IgD-negative memory B cell (primary cell): ENCODE measurements at regions not wholly inside any gene's neighbourhood (a gene's known extent, or its start where the extent isn't known, plus 50 kb on each side); places are given as distances from the start of the nearest gene placed in this dataset.

ENCODE experiments used
- H3K27ac Mint-ChIP-seq, 3 donors: one replicate each; pipeline ENCODE4 v1.8.0; 2020 to 2022; ENCODE audit warnings: mild to moderate bottlenecking in 3 of 3, mixed read lengths in 3 of 3, moderate library complexity in 1 of 3
- H3K27me3 Mint-ChIP-seq: one replicate; pipeline ENCODE4 v1.8.0; 2021; ENCODE audit warnings: mixed read lengths
- H3K36me3 Mint-ChIP-seq: one replicate; pipeline ENCODE4 v1.8.0; 2020; ENCODE audit warnings: mild to moderate bottlenecking, mixed read lengths
- H3K4me1 Mint-ChIP-seq, 3 donors: one replicate each; pipeline ENCODE4 v1.8.0; 2020 to 2022; ENCODE audit warnings: mixed read lengths in 3 of 3, mild to moderate bottlenecking in 1 of 3
- H3K4me3 Mint-ChIP-seq, 4 donors: one replicate each; pipeline ENCODE4 v1.8.0; 2020 to 2022; ENCODE audit warnings: mild to moderate bottlenecking in 4 of 4, mixed read lengths in 4 of 4, moderate library complexity in 3 of 4
- H3K9me3 Mint-ChIP-seq, 3 donors: one replicate each; pipeline ENCODE4 v1.8.0; 2020 to 2021; ENCODE audit warnings: mixed read lengths in 3 of 3, mild to moderate bottlenecking in 1 of 3

- no peak overlapping the region for H3K4me3 Mint-ChIP-seq
- no peaks in the 10 kb centered on the region for H3K27me3 Mint-ChIP-seq
- H3K4me1 Mint-ChIP-seq: no peaks in the 10 kb centered on the region
- peaks cover 2 to 3% (median 3%) of the 10 kb centered on the region in 3 donors for H3K9me3 Mint-ChIP-seq
- H3K36me3 Mint-ChIP-seq: no peaks in the 10 kb centered on the region
- H3K27ac Mint-ChIP-seq: no peak overlapping the region
These were observed 455.7 kb downstream of the ZIC1 start for GRCh38 chr3:147864754-147865354.

GRCh38 chr3:147866561-147866960, 457.4 kb downstream of the ZIC1 start:
- no peaks in the 10 kb centered on the region for H3K27me3 Mint-ChIP-seq
- H3K9me3 Mint-ChIP-seq: peaks cover 2 to 3% (median 3%) of the 10 kb centered on the region in 3 donors
- H3K4me1 Mint-ChIP-seq: no peaks in the 10 kb centered on the region
- no peak overlapping the region for H3K27ac Mint-ChIP-seq
- H3K4me3 Mint-ChIP-seq: no peak overlapping the region
- H3K36me3 Mint-ChIP-seq: no peaks in the 10 kb centered on the region

- Mint-ChIP-seq H3K36me3 (no peaks in the 10 kb centered on the region), H3K27me3 (no peaks in the 10 kb centered on the region)
These were observed 463.4 kb downstream of the ZIC1 start for GRCh38 chr3:147872568-147872967.

GRCh38 chr3:147875498-147875897, 466.3 kb downstream of the ZIC1 start:
- Mint-ChIP-seq H3K27me3 (no peaks in the 10 kb centered on the region), H3K4me1 (no peaks in the 10 kb centered on the region), H3K9me3 (peaks cover 0 to 11% (median 6%) of the 10 kb centered on the region in 3 donors), H3K27ac (no peak overlapping the region), H3K36me3 (no peaks in the 10 kb centered on the region), H3K4me3 (no peak overlapping the region)

More at GRCh38 chr3:147872568-147872967, 463.4 kb downstream of the ZIC1 start:
- H3K9me3 Mint-ChIP-seq: peaks cover 0 to 14% (median 3%) of the 10 kb centered on the region in 3 donors
- H3K27ac Mint-ChIP-seq: no peak overlapping the region
- H3K4me3 Mint-ChIP-seq: no peak overlapping the region
- no peaks in the 10 kb centered on the region for H3K4me1 Mint-ChIP-seq

- no peak overlapping the region for H3K4me3 Mint-ChIP-seq
- H3K27ac Mint-ChIP-seq: no peak overlapping the region
- no peaks in the 10 kb centered on the region for H3K36me3 Mint-ChIP-seq
- H3K9me3 Mint-ChIP-seq: peaks cover 2 to 9% (median 5%) of the 10 kb centered on the region in 3 donors
- H3K27me3 Mint-ChIP-seq: no peaks in the 10 kb centered on the region
- H3K4me1 Mint-ChIP-seq: no peaks in the 10 kb centered on the region
These were observed 472.8 kb downstream of the ZIC1 start for GRCh38 chr3:147881933-147882332.

GRCh38 chr3:147886879-147887278, 477.7 kb downstream of the ZIC1 start:
- Mint-ChIP-seq H3K27ac (peak overlapping the region in 1 of 3 donors; percentile 27), H3K9me3 (peaks cover 2 to 9% (median 2%) of the 10 kb centered on the region in 3 donors), H3K4me3 (no peak overlapping the region), H3K27me3 (no peaks in the 10 kb centered on the region), H3K36me3 (no peaks in the 10 kb centered on the region), H3K4me1 (no peaks in the 10 kb centered on the region)

GRCh38 chr3:147887797-147888196, 478.6 kb downstream of the ZIC1 start:
- no peak overlapping the region for H3K27ac Mint-ChIP-seq
- H3K4me3 Mint-ChIP-seq: no peak overlapping the region
- no peaks in the 10 kb centered on the region for H3K4me1 Mint-ChIP-seq
- H3K36me3 Mint-ChIP-seq: no peaks in the 10 kb centered on the region
- peaks cover 2 to 3% (median 2%) of the 10 kb centered on the region in 3 donors for H3K9me3 Mint-ChIP-seq
- H3K27me3 Mint-ChIP-seq: no peaks in the 10 kb centered on the region

GRCh38 chr3:147890114-147890513, 480.9 kb downstream of the ZIC1 start:
- no peaks in the 10 kb centered on the region for H3K36me3 Mint-ChIP-seq
- H3K27me3 Mint-ChIP-seq: no peaks in the 10 kb centered on the region
- peaks cover 0 to 2% (median under 1%) of the 10 kb centered on the region in 3 donors for H3K9me3 Mint-ChIP-seq
- no peaks in the 10 kb centered on the region for H3K4me1 Mint-ChIP-seq
- no peak overlapping the region for H3K27ac Mint-ChIP-seq
- no peak overlapping the region for H3K4me3 Mint-ChIP-seq

GRCh38 chr3:147895509-147895908, 486.3 kb downstream of the ZIC1 start:
- H3K27ac Mint-ChIP-seq: no peak overlapping the region
- no peaks in the 10 kb centered on the region for H3K36me3 Mint-ChIP-seq
- H3K4me3 Mint-ChIP-seq: no peak overlapping the region
- no peaks in the 10 kb centered on the region for H3K27me3 Mint-ChIP-seq
- H3K9me3 Mint-ChIP-seq: peaks cover 0 to 2% (median 0%) of the 10 kb centered on the region in 3 donors
- H3K4me1 Mint-ChIP-seq: no peaks in the 10 kb centered on the region

GRCh38 chr3:147900851-147901250, 491.7 kb downstream of the ZIC1 start:
- H3K27ac Mint-ChIP-seq: no peak overlapping the region
- no peaks in the 10 kb centered on the region for H3K36me3 Mint-ChIP-seq
- H3K27me3 Mint-ChIP-seq: no peaks in the 10 kb centered on the region
- H3K9me3 Mint-ChIP-seq: no peaks in the 10 kb centered on the region
- no peaks in the 10 kb centered on the region for H3K4me1 Mint-ChIP-seq
- H3K4me3 Mint-ChIP-seq: no peak overlapping the region

- Mint-ChIP-seq H3K4me1 (no peaks in the 10 kb centered on the region), H3K9me3 (peaks cover 0 to 1% (median 0%) of the 10 kb centered on the region in 3 donors), H3K36me3 (no peaks in the 10 kb centered on the region), H3K27me3 (no peaks in the 10 kb centered on the region), H3K27ac (no peak overlapping the region), H3K4me3 (no peak overlapping the region)
These were observed 493.9 kb downstream of the ZIC1 start for GRCh38 chr3:147903026-147903425.

GRCh38 chr3:147904421-147904820, 495.3 kb downstream of the ZIC1 start:
- H3K4me3 Mint-ChIP-seq: no peak overlapping the region
- H3K36me3 Mint-ChIP-seq: no peaks in the 10 kb centered on the region
- H3K4me1 Mint-ChIP-seq: no peaks in the 10 kb centered on the region
- H3K27ac Mint-ChIP-seq: no peak overlapping the region
- peaks cover 0 to 1% (median 0%) of the 10 kb centered on the region in 3 donors for H3K9me3 Mint-ChIP-seq
- no peaks in the 10 kb centered on the region for H3K27me3 Mint-ChIP-seq

- Mint-ChIP-seq H3K27me3 (no peaks in the 10 kb centered on the region), H3K4me3 (no peak overlapping the region), H3K4me1 (no peaks in the 10 kb centered on the region), H3K9me3 (peaks cover 0 to 4% (median 1%) of the 10 kb centered on the region in 3 donors), H3K36me3 (no peaks in the 10 kb centered on the region), H3K27ac (no peak overlapping the region)
These were observed 497.1 kb downstream of the ZIC1 start for GRCh38 chr3:147906285-147906684.

GRCh38 chr3:147914532-147914931, 505.4 kb downstream of the ZIC1 start:
- H3K27me3 Mint-ChIP-seq: no peaks in the 10 kb centered on the region
- H3K36me3 Mint-ChIP-seq: no peaks in the 10 kb centered on the region
- H3K4me1 Mint-ChIP-seq: no peaks in the 10 kb centered on the region
- peaks cover 2 to 12% (median 7%) of the 10 kb centered on the region in 3 donors for H3K9me3 Mint-ChIP-seq
- H3K27ac Mint-ChIP-seq: no peak overlapping the region
- no peak overlapping the region for H3K4me3 Mint-ChIP-seq

- no peaks in the 10 kb centered on the region for H3K4me1 Mint-ChIP-seq
- H3K4me3 Mint-ChIP-seq: no peak overlapping the region
- no peaks in the 10 kb centered on the region for H3K36me3 Mint-ChIP-seq
- H3K27ac Mint-ChIP-seq: no peak overlapping the region
- peaks cover 2 to 12% (median 7%) of the 10 kb centered on the region in 3 donors for H3K9me3 Mint-ChIP-seq
- no peaks in the 10 kb centered on the region for H3K27me3 Mint-ChIP-seq
These were observed 505.9 kb downstream of the ZIC1 start for GRCh38 chr3:147915057-147915456.

GRCh38 chr3:147919496-147919895, 510.3 kb downstream of the ZIC1 start:
- Mint-ChIP-seq H3K27ac (no peak overlapping the region), H3K36me3 (no peaks in the 10 kb centered on the region), H3K4me3 (no peak overlapping the region), H3K9me3 (peaks cover under 1 to 3% (median under 1%) of the 10 kb centered on the region in 3 donors), H3K27me3 (no peaks in the 10 kb centered on the region), H3K4me1 (no peaks in the 10 kb centered on the region)
